ENCODE measurements at regions not wholly inside any gene's neighbourhood (a gene's known extent, or its start where the extent isn't known, plus 50 kb on each side); places are given as distances from the start of the nearest gene placed in this dataset.
A peak's percentile ranks its signal among the peaks of the same experiment; 100 is the strongest.
"Not testable (repeated sequence)": the region's sequence is repeated elsewhere in the genome, so short reads cannot be mapped to it uniquely, and the experiment has no call there.

GRCh38 chr7:112987171-112987570 lies 99.5 kb downstream of the GPR85 start:
- Histone ChIP-seq H3K4me3 (ENCODE audit: low read length) (no peak overlapping the region), H3K9me3 (ENCODE audit: low read length) (no peaks in the 10 kb centered on the region), H3K9me2 (replicated peaks; ENCODE audit: insufficient read depth, low read length) (no peaks in the 10 kb centered on the region), H3K27ac (ENCODE audit: low read length) (no peak overlapping the region), H3K36me3 (ENCODE audit: insufficient read depth, low read length) (no peaks in the 10 kb centered on the region), H3K4me2 (ENCODE audit: low read depth, low read length, poor library complexity, severe bottlenecking) (no peak overlapping the region), H3K27me3 (ENCODE audit: low read length) (no peaks in the 10 kb centered on the region), H2AFZ (ENCODE audit: low read length) (no peak overlapping the region), H4K20me1 (ENCODE audit: insufficient read depth, low read depth, low read length) (no peaks in the 10 kb centered on the region), H3K4me1 (ENCODE audit: low read length) (peaks cover 46% of the 10 kb centered on the region), H3K79me2 (ENCODE audit: low read length) (no peaks in the 10 kb centered on the region), H3K9ac (ENCODE audit: low read length) (no peak overlapping the region)
- no peak for DNase-seq

- H3K36me3 ChIP-seq (ENCODE audit: insufficient read depth, low read length), result no peaks in the 10 kb centered on the region
- no peaks in the 10 kb centered on the region for H3K27me3 ChIP-seq (ENCODE audit: low read length)
- H3K27ac ChIP-seq (ENCODE audit: low read length), result no peak overlapping the region
- peaks cover 51% of the 10 kb centered on the region for H3K4me1 ChIP-seq (ENCODE audit: low read length)
- no peaks in the 10 kb centered on the region for H4K20me1 ChIP-seq (ENCODE audit: insufficient read depth, low read depth, low read length)
- no peaks in the 10 kb centered on the region for H3K79me2 ChIP-seq (ENCODE audit: low read length)
- no peaks in the 10 kb centered on the region for H3K9me3 ChIP-seq (ENCODE audit: low read length)
- H2AFZ ChIP-seq (ENCODE audit: low read length), result peak overlapping the region; percentile 72
- peak; percentile 46 for DNase-seq
- H3K9me2 ChIP-seq (replicated peaks; ENCODE audit: insufficient read depth, low read length), result no peaks in the 10 kb centered on the region
- H3K4me2 ChIP-seq (ENCODE audit: low read depth, low read length, poor library complexity, severe bottlenecking), result peak overlapping the region; percentile 50
- no peak overlapping the region for H3K9ac ChIP-seq (ENCODE audit: low read length)
- 0 out of 2 replicates have a peak overlapping the region, but pooled peaks have one; percentile 8 for H3K4me3 ChIP-seq (ENCODE audit: low read length)
These were observed 100.2 kb downstream of the GPR85 start for GRCh38 chr7:112986256-112987031.

- Histone ChIP-seq H3K79me2 (ENCODE audit: low read length) (no peaks in the 10 kb centered on the region), H3K4me1 (ENCODE audit: low read length) (peaks cover 51% of the 10 kb centered on the region), H3K27me3 (ENCODE audit: low read length) (no peaks in the 10 kb centered on the region), H2AFZ (ENCODE audit: low read length) (peak overlapping the region; percentile 72; the same call in 1 of the 2 replicates), H3K4me2 (ENCODE audit: low read depth, low read length, poor library complexity, severe bottlenecking) (peak overlapping the region; percentile 50), H3K9me3 (ENCODE audit: low read length) (no peaks in the 10 kb centered on the region), H3K9ac (ENCODE audit: low read length) (no peak overlapping the region), H3K27ac (ENCODE audit: low read length) (no peak overlapping the region), H3K4me3 (ENCODE audit: low read length) (no peak overlapping the region), H3K9me2 (replicated peaks; ENCODE audit: insufficient read depth, low read length) (no peaks in the 10 kb centered on the region), H4K20me1 (ENCODE audit: insufficient read depth, low read depth, low read length) (no peaks in the 10 kb centered on the region), H3K36me3 (ENCODE audit: insufficient read depth, low read length) (no peaks in the 10 kb centered on the region)
- no peak for DNase-seq
These were observed 101.1 kb downstream of the GPR85 start for GRCh38 chr7:112985377-112985987.

- no peaks in the 10 kb centered on the region for H3K9me2 ChIP-seq (replicated peaks; ENCODE audit: insufficient read depth, low read length)
- H3K4me1 ChIP-seq (ENCODE audit: low read length), result peaks cover 49% of the 10 kb centered on the region
- H3K9ac ChIP-seq (ENCODE audit: low read length), result no peak overlapping the region
- no peaks in the 10 kb centered on the region for H3K27me3 ChIP-seq (ENCODE audit: low read length)
- peak overlapping the region; percentile 22 for H3K4me2 ChIP-seq (ENCODE audit: low read depth, low read length, poor library complexity, severe bottlenecking)
- no peaks in the 10 kb centered on the region for H3K9me3 ChIP-seq (ENCODE audit: low read length)
- DNase-seq, result peak; percentile 54
- H3K4me3 ChIP-seq (ENCODE audit: low read length), result no peak overlapping the region
- peak overlapping the region; percentile 58 for H3K27ac ChIP-seq (ENCODE audit: low read length)
- no peaks in the 10 kb centered on the region for H4K20me1 ChIP-seq (ENCODE audit: insufficient read depth, low read depth, low read length)
- no peaks in the 10 kb centered on the region for H3K36me3 ChIP-seq (ENCODE audit: insufficient read depth, low read length)
- no peaks in the 10 kb centered on the region for H3K79me2 ChIP-seq (ENCODE audit: low read length)
- peak overlapping the region; percentile 2 for H2AFZ ChIP-seq (ENCODE audit: low read length)
These were observed 104.1 kb downstream of the GPR85 start for GRCh38 chr7:112982441-112983063.

GRCh38 chr7:112981966-112982365 lies 104.7 kb downstream of the GPR85 start:
- Histone ChIP-seq H3K79me2 (ENCODE audit: low read length) (no peaks in the 10 kb centered on the region), H3K4me3 (ENCODE audit: low read length) (no peak overlapping the region), H3K4me2 (ENCODE audit: low read depth, low read length, poor library complexity, severe bottlenecking) (peak overlapping the region; percentile 22), H3K27me3 (ENCODE audit: low read length) (no peaks in the 10 kb centered on the region), H3K9ac (ENCODE audit: low read length) (no peak overlapping the region), H3K9me3 (ENCODE audit: low read length) (no peaks in the 10 kb centered on the region), H2AFZ (ENCODE audit: low read length) (peak overlapping the region; percentile 2; the same call in 1 of the 2 replicates), H3K27ac (ENCODE audit: low read length) (peak overlapping the region; percentile 58), H3K36me3 (ENCODE audit: insufficient read depth, low read length) (no peaks in the 10 kb centered on the region), H3K4me1 (ENCODE audit: low read length) (peaks cover 48% of the 10 kb centered on the region), H4K20me1 (ENCODE audit: insufficient read depth, low read depth, low read length) (no peaks in the 10 kb centered on the region), H3K9me2 (replicated peaks; ENCODE audit: insufficient read depth, low read length) (no peaks in the 10 kb centered on the region)
- no peak for DNase-seq

GRCh38 chr7:112979055-112979454 lies 107.6 kb downstream of the GPR85 start:
- H3K79me2 ChIP-seq (ENCODE audit: low read length); H3K27me3 ChIP-seq (ENCODE audit: low read length): not testable (repeated sequence)

GRCh38 chr7:112977244-112977955 lies 109.2 kb downstream of the GPR85 start:
- H3K9ac ChIP-seq (ENCODE audit: low read length); DNase-seq; H3K27ac ChIP-seq (ENCODE audit: low read length); H3K9me3 ChIP-seq (ENCODE audit: low read length); H4K20me1 ChIP-seq (ENCODE audit: insufficient read depth, low read depth, low read length); H3K27me3 ChIP-seq (ENCODE audit: low read length); H3K4me3 ChIP-seq (ENCODE audit: low read length); H2AFZ ChIP-seq (ENCODE audit: low read length); H3K4me1 ChIP-seq (ENCODE audit: low read length); H3K79me2 ChIP-seq (ENCODE audit: low read length); H3K36me3 ChIP-seq (ENCODE audit: insufficient read depth, low read length); H3K9me2 ChIP-seq (replicated peaks; ENCODE audit: insufficient read depth, low read length); H3K4me2 ChIP-seq (ENCODE audit: low read depth, low read length, poor library complexity, severe bottlenecking): not testable (repeated sequence)

More at GRCh38 chr7:112979055-112979454, 107.6 kb downstream of the GPR85 start:
- H3K9ac ChIP-seq (ENCODE audit: low read length); H3K9me2 ChIP-seq (replicated peaks; ENCODE audit: insufficient read depth, low read length); H3K36me3 ChIP-seq (ENCODE audit: insufficient read depth, low read length); H2AFZ ChIP-seq (ENCODE audit: low read length); DNase-seq; H3K27ac ChIP-seq (ENCODE audit: low read length); H4K20me1 ChIP-seq (ENCODE audit: insufficient read depth, low read depth, low read length); H3K4me3 ChIP-seq (ENCODE audit: low read length); H3K4me2 ChIP-seq (ENCODE audit: low read depth, low read length, poor library complexity, severe bottlenecking); H3K9me3 ChIP-seq (ENCODE audit: low read length): not testable (repeated sequence)
- H3K4me1 ChIP-seq (ENCODE audit: low read length), result peaks cover 23% of the 10 kb centered on the region

GRCh38 chr7:112970771-112971170 lies 115.9 kb downstream of the GPR85 start:
- no peak overlapping the region for H3K27ac ChIP-seq (ENCODE audit: low read length)
- H3K9me2 ChIP-seq (replicated peaks; ENCODE audit: insufficient read depth, low read length), result no peaks in the 10 kb centered on the region; the same call in 1 of the 2 replicates
- H3K9ac ChIP-seq (ENCODE audit: low read length), result no peak overlapping the region
- H4K20me1 ChIP-seq (ENCODE audit: insufficient read depth, low read depth, low read length), result no peaks in the 10 kb centered on the region
- H3K36me3 ChIP-seq (ENCODE audit: insufficient read depth, low read length), result no peaks in the 10 kb centered on the region
- H3K9me3 ChIP-seq (ENCODE audit: low read length), result no peaks in the 10 kb centered on the region
- H3K79me2 ChIP-seq (ENCODE audit: low read length), result no peaks in the 10 kb centered on the region
- DNase-seq, result peak; percentile 66
- H3K4me2 ChIP-seq (ENCODE audit: low read depth, low read length, poor library complexity, severe bottlenecking), result no peak overlapping the region
- H3K27me3 ChIP-seq (ENCODE audit: low read length), result no peaks in the 10 kb centered on the region; the same call in 1 of the 2 replicates
- H3K4me1 ChIP-seq (ENCODE audit: low read length), result peaks cover 3% of the 10 kb centered on the region
- no peak overlapping the region for H3K4me3 ChIP-seq (ENCODE audit: low read length)
- no peak overlapping the region for H2AFZ ChIP-seq (ENCODE audit: low read length)

All from Karpas-422 (cell line).